DOHH2 (cell line): ENCODE measurements at regions not wholly inside any gene's neighbourhood (a gene's known extent, or its start where the extent isn't known, plus 50 kb on each side); places are given as distances from the start of the nearest gene placed in this dataset.

ENCODE experiments used
- CTCF ChIP-seq: fragments of 200-600 bp; sonication (generic); IDR thresholded peaks from one replicate; pipeline ENCODE4 v1.5.1; 2014; ENCODE audit warnings: antibody characterized with exemption, mild to moderate bottlenecking, low read depth, low read length; ENCODE audit not compliant: poor library complexity, severe bottlenecking
- EZH2phosphoT487 ChIP-seq: fragments of 200-600 bp; sonication (generic); IDR thresholded peaks from 2 replicates; pipeline ENCODE4 v1.6.1; 2017; ENCODE audit warnings: borderline replicate concordance, mild to moderate bottlenecking, antibody characterized with exemption, low read length, moderate library complexity, mixed read lengths

- TF ChIP-seq CTCF (no peak), EZH2phosphoT487 (no peak)
These were observed 60.1 kb upstream of the PRR23E start for GRCh38 chr3:127132876-127133275.
